CD4-positive, alpha-beta T cell treated with Interleukin-6 at 100 ng/mL for 8 hours (primary cell): ENCODE measurements at regions not wholly inside any gene's neighbourhood (a gene's known extent, or its start where the extent isn't known, plus 50 kb on each side); places are given as distances from the start of the nearest gene placed in this dataset.
"Not testable (repeated sequence)": the region's sequence is repeated elsewhere in the genome, so short reads cannot be mapped to it uniquely, and the experiment has no call there.

Source experiments
- DNase-seq: peaks from one replicate; pipeline ENCODE4 v3.0.0-alpha.2; 2020; ENCODE audit warnings: mixed read lengths, low spot score

- no peak for DNase-seq
Measured at GRCh38 chr15:60265057-60265456, 132.7 kb downstream of the ANXA2 start.

- no peak for DNase-seq
Measured at GRCh38 chr15:60272623-60273022, 125.2 kb downstream of the ANXA2 start.

GRCh38 chr15:60275624-60276023 lies 122.2 kb downstream of the ANXA2 start:
- no peak for DNase-seq

- no peak for DNase-seq
Measured at GRCh38 chr15:60278879-60279278, 118.9 kb downstream of the ANXA2 start.

- no peak for DNase-seq
Measured at GRCh38 chr15:60280259-60280658, 117.5 kb downstream of the ANXA2 start.

GRCh38 chr15:60283936-60284335 lies 113.8 kb downstream of the ANXA2 start:
- DNase-seq = no peak

- DNase-seq = not testable (repeated sequence)
Measured at GRCh38 chr15:60295901-60296300, 101.9 kb downstream of the ANXA2 start.

GRCh38 chr15:60297047-60297446 lies 100.7 kb downstream of the ANXA2 start:
- no peak for DNase-seq
